Peyer's patch (tissue), 4 donors: ENCODE measurements at regions not wholly inside any gene's neighbourhood (a gene's known extent, or its start where the extent isn't known, plus 50 kb on each side); places are given as distances from the start of the nearest gene placed in this dataset.

ENCODE experiments used
- CTCF ChIP-seq, 6 experiments: fragments of 450-650 bp in 4 of 6; fragments of 200-600 bp in 2 of 6; sonication (generic) in 1 of 6; IDR thresholded peaks; one replicate each; pipeline ENCODE4 v1.5.1; 2017 to 2019; ENCODE audit warnings: antibody characterized with exemption in 6 of 6, mild to moderate bottlenecking in 3 of 6, moderate library complexity in 1 of 6
- POLR2A ChIP-seq, 2 donors: fragments of 450-650 bp; IDR thresholded peaks; one replicate each; pipeline ENCODE4 v1.5.1; 2017; ENCODE audit warnings: antibody characterized with exemption in 2 of 2, mild to moderate bottlenecking in 2 of 2, moderate library complexity in 2 of 2

DNA sequence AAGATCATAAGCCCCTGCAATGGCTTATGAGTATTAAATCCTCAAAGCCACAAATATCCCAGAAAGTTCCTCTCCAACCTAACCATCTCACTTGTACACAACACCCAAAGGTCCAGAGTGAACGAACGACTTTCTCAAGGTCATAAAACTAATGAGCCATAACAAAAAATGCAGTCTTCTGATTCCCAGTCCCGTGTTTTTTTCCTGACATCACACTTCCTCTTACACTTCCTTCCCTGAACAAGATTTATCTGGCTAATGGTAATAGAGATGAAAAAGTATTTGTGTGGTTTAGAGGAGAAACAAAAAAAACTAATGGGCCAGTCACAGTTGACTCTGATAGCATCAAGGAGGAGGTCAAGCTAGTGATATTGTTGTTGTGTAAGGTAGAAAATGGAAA, 99.5 kb upstream of the KLHL13 start:
- no peak for TF ChIP-seq CTCF (IDR thresholded peaks at IDR 0.05)
- no peak for TF ChIP-seq POLR2A (IDR thresholded peaks at IDR 0.05)
